Globus pallidus (tissue), 1 donor: ENCODE measurements at regions not wholly inside any gene's neighbourhood (a gene's known extent, or its start where the extent isn't known, plus 50 kb on each side); places are given as distances from the start of the nearest gene placed in this dataset.
"Not testable (repeated sequence)": the region's sequence is repeated elsewhere in the genome, so short reads cannot be mapped to it uniquely, and the experiment has no call there.

Experiments used
- DNase-seq: peaks from one replicate; pipeline ENCODE4 v3.0.0-alpha.2; 2015; ENCODE audit warnings: low spot score

DNA sequence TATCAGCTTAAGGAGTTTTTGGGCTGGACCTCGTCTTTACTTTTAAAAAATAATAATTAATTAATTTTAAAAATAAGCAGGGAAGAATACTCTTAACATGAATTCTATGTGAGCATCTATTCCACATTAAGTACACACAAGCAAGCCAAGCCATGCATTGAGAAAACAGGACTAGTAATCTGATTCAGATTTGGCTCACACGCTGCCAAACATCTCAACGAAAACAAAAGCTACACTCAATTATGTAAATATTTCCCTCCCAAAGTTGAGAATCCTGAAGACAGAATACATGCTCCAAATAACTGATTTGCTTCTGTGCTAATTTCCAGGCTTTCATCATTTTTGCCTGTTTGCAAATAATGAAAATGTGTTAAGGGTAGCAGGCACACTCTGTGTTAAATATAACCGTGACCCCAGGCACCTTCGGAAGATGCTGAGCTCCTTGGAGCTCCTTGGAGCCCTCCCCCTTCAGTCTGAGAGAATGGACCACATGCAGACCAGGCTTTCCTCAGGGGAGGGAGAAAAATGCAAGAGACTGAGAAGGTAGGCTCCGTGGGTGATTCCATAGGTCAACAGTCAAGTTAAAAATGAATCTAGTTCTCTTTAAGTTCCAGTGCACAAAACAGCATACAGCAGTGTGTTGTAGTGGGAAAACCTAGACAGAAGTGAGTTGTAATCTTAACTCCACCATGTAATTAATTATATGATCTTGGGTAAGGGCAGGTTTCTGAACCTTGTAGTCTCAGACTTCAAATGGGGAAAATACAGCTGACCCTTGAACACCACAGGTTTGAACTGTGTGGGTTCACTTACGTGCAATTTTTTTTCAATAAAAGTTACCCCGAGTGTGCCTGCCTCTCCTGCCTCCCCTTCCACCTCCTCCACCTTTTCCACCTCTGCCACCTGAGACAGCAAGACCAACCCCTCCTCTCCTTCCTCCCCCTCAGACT lies 161.3 kb upstream of the RREB1 start:
- no peak for DNase-seq

DNA sequence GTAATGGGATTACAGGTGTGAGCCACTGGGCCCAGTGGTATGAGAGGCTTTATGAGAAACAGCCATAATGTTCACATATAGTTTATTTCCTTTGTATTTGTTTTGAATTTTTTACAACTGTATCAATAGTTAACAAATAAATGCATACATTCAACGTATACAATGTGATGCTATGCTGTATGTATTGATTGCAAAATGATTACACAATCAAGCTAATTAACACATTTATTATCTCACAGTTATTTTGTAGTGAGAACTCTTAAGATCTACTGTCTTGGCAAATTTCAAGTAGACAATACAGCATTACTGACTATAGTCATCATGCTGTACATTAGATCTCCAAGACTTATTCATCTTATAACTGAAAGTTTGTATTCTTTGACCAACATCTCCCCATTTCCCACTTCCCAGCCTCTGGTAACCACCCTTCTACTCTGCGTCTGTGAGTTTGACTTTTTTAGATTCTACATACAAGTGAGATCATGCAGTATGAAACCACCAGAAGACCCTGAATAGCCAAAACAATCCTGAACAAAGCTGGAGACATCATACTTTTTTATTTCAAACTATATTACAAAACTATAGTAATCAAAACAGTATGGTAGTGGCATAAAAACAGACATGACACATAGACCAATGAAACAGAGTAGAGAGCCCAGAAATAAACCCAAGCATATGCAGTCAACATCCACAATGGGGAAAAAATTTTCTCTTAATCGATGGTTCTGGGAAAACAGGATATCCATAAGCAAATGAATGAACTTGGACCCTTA lies 157.2 kb upstream of the RREB1 start:
- DNase-seq = no peak

DNA sequence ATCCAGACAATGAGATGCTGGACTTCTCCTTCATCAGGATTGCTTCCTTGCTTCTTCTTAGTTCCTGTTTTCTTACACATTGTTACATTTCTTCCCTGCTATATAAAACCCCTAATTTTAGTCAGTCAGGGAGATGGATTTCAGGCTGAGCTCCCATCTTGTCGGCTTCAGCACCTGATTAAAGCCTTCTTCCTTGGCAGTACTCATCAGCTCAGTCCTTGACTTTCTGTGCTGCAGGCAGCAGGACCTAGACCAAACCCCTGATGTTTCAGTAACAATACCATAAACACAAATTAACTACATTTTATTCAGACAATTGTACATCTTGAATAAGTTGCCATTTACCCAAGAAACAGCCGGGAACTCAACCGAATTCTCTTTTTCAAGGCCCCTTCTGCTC lies 156.4 kb upstream of the RREB1 start:
- no peak for DNase-seq

- no peak for DNase-seq
These were observed 155.3 kb upstream of the RREB1 start for GRCh38 chr6:6952484-6952883.

GRCh38 chr6:6952927-6953326 lies 154.8 kb upstream of the RREB1 start:
- DNase-seq = not testable (repeated sequence)

DNA sequence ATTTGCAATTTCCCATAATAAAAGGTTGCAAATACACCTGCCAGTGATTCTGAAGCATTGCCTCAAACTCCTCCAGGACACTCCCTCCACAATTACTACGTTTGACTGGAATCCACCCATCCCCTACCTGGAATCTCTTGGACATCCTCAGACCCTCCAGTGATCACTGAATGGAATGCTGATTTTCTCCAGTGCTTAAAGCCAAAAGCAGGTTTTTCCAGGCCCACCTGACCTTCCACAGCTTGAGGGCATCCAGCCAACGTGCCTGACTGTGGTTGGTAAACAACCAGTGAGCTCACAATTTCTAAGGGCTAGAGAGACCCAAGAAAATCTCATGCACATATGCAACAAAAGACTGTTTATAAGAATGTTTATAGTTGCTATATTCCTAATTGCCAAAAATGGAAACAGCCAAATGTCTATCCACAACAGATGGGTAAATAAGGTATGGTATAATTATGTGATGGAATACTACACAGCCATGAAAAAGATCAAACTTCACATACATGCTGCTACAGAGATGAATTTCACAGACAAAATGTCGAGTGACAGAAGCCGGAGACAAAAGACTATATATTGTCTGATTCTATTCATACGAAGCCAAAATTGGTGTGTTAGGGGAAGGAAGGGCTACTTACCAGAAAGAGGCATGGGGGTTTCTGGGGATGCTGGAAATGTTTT lies 147.1 kb upstream of the RREB1 start:
- no peak for DNase-seq

GRCh38 chr6:6962086-6962485 lies 145.7 kb upstream of the RREB1 start:
- no peak for DNase-seq

DNA sequence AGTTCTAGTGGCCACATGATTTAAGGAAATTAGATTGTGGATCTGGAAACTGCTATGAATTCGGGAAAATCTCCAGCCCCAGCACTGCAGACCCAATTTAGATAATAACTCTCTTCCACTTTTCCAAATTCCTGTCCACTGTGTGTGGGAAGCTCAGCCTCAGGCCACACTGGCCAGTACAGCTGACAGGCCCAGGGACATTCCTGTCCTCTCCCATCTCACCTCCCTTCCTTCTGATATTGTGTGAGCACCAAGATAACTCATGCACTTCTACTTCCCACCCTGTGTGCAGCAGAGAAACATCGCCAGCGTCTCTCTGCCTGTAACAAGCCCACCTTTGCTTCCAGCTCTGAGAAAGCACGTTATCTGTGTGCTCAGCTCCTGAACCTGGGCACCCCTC lies 145.1 kb upstream of the RREB1 start:
- no peak for DNase-seq

- DNase-seq = not testable (repeated sequence)
These were observed 144.4 kb upstream of the RREB1 start for GRCh38 chr6:6963390-6963789.

- no peak for DNase-seq
These were observed 143.1 kb upstream of the RREB1 start for GRCh38 chr6:6964675-6965074.

- DNase-seq = no peak
These were observed 141.6 kb upstream of the RREB1 start for GRCh38 chr6:6966127-6966526.

DNA sequence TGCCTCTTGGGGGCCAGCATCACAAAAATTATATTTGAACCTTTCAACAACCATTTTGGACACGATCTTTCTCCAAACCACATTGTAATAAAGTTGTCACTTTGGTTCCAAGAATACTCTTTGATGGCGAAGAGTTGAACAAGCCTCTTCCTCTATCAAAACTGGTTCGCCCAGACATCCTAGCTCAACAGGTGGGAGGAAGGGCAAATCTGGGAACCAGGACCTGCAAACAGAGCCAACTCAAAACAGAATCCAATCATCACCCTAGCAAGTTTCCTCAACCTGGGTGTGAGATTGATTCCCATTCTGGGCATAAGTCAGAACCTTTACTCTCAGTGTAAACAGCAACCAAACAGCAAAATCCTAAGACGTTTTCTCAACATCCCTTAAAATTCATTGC lies 141.2 kb upstream of the RREB1 start:
- no peak for DNase-seq

- no peak for DNase-seq
These were observed 139.4 kb upstream of the RREB1 start for GRCh38 chr6:6968357-6968730.

DNA sequence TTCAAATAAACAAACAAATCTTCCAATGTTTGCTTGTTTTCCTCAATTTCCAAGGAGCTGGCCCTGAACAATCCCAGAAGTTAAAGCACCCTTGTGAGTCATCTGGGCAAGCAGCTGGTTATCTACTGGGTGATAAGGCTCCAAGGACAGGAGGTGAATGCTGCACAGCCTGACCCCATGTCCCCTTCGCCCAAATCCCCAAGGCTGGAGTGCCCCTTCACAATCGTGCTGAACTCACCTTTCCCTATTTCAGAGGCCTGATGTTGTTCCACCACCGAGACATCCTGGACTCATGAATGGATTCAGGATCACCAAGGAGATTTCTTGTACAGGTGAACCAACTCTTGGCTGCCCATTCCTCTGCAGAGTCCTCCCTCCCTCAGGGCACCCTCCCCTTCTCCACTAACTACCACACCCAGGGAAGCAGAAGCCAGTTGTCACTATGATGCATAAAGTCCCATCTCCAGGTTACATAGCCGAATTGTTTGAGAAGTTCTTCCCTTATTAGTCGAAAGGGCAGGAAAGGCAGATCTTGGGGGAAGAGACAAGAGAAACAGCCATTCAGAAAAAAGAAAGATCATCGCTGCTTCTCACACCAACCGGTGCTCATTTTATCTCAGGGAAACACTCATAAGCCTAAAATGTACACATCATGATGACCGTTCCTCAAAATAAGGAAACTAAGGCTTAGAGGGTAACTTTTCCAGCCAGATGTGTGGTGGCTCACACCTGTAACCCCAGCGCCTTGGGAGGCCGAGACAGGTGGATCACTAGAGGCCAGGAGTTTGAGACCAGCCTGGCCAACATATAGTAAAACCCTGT lies 138.8 kb upstream of the RREB1 start:
- no peak for DNase-seq

- DNase-seq = no peak
These were observed 138.0 kb upstream of the RREB1 start for GRCh38 chr6:6969761-6970223.

DNA sequence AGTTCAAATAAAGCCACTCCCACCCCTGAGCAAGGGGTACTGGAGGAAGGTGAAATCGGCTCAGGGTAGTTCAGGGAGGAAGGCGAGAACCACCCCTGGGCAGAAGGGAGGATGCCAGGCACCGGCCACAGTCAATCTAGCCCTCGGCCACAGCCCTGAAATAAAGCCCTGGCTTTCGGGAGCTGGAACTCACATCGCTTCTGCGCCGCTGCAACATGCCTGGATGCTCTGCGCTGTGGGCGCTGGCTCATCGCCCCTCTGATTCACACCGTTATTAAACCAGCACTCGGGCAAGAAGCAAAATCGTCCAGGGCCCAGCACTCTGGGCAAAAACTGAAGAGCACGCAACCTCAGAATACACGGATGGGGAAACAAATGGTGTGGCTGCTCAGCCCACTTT lies 136.9 kb upstream of the RREB1 start:
- DNase-seq = no peak

- no peak for DNase-seq
These were observed 136.4 kb upstream of the RREB1 start for GRCh38 chr6:6971369-6971768.

DNA sequence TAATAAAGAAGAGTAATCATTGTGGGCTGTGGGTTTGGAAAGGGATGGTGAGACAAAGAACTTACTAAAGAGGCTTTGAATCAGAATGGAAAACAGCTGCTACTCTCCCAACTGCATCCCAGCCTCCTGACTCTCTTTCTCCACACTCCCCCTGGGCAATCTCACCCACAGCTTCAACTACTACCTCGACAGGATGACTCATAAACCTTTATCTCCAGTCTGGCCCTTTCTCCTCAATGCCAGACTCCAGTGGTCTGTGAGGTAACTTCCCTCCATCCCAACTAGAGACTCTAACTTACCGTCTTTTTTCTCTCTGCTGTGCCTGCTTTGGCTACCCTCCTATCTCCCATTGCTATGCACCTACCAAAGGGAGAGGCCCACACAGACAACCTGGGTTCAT lies 135.3 kb upstream of the RREB1 start:
- DNase-seq = no peak

DNA sequence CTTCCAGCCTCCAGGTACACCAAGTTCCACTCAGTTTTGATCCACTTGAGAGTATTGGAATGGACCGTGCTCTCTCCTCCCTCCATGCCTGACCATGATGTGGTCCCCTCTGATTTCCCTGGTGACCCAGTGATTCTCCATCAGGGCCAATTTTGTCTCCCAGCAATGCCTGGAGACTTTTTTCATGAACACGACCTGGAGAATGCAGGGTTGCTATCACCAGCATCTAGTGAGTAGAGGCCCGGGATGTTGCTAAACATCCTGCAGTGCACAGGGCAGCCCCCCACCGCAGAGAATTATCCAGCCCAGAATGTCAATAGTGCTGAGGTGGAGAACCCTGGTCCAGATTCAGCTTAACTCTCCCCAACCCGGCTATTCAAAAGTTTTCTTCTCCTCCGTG lies 134.0 kb upstream of the RREB1 start:
- no peak for DNase-seq

DNA sequence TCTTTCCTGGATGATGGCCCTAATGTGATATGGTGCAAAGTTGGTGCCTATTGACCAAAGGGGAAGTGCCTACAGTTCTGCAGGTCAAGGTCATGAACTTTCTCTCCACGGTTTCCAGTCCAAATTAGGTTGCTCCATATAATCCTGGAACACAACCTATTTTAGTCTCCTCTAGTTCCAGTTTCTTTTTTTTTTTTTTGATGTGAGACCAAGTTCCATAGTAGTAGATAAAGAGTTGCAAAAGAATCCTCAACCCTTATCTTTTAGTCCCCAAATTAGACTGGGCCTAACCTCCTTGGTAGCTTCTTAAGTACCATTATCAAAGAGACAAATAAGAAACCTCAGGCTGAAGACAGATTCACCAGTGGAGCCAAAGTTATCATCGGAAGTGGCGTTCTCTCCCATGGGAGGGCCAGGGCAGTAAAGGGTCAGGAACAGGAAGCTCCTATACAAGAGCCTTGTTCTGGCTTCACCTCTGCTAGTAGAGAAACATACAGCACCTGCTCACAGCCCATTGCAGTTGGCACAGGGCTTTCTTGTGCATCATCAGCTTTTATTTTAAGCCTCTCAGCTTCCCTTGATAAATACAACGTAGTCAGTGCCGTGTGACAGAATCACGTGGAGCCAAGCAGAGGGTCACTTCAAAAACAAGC lies 132.2 kb upstream of the RREB1 start:
- no peak for DNase-seq

- DNase-seq = no peak
These were observed 131.6 kb upstream of the RREB1 start for GRCh38 chr6:6976193-6976592.
